ENCODE measurements at regions not wholly inside any gene's neighbourhood (a gene's known extent, or its start where the extent isn't known, plus 50 kb on each side); places are given as distances from the start of the nearest gene placed in this dataset.

- no peak overlapping the region for H3K27ac ChIP-seq (ENCODE audit: low read depth, low read length)
- no peaks in the 10 kb centered on the region for H3K27me3 ChIP-seq (ENCODE audit: control insufficient read depth in 5 of 5, insufficient read depth in 4 of 5, low read length in 5 of 5)
- H3K9me3 ChIP-seq (ENCODE audit: control insufficient read depth in 5 of 5, low read length in 5 of 5) = no peaks in the 10 kb centered on the region
- H3K4me1 ChIP-seq (ENCODE audit: control insufficient read depth in 5 of 5, insufficient read depth in 5 of 5, low read length in 5 of 5) = no peaks in the 10 kb centered on the region
- no peak overlapping the region for H3K9ac ChIP-seq (ENCODE audit: low read length in 5 of 5)
- H3K4me3 ChIP-seq (ENCODE audit: low read depth in 1 of 5, low read length in 5 of 5) = no peak overlapping the region
- H3K36me3 ChIP-seq (ENCODE audit: control insufficient read depth in 5 of 5, insufficient read depth in 5 of 5, low read length in 5 of 5) = no peaks in the 10 kb centered on the region
These were observed 768.8 kb upstream of the SLC35B3 start for GRCh38 chr6:9204171-9204570.

GRCh38 chr6:9200712-9201111 lies 765.4 kb upstream of the SLC35B3 start:
- H3K4me3 ChIP-seq (ENCODE audit: low read depth in 1 of 5, low read length in 5 of 5) = no peak overlapping the region
- H3K27me3 ChIP-seq (ENCODE audit: control insufficient read depth in 5 of 5, insufficient read depth in 4 of 5, low read length in 5 of 5) = no peaks in the 10 kb centered on the region
- H3K4me1 ChIP-seq (ENCODE audit: control insufficient read depth in 5 of 5, insufficient read depth in 5 of 5, low read length in 5 of 5) = no peaks in the 10 kb centered on the region
- no peak overlapping the region for H3K9ac ChIP-seq (ENCODE audit: low read length in 5 of 5)
- no peak overlapping the region for H3K27ac ChIP-seq (ENCODE audit: low read depth, low read length)
- no peaks in the 10 kb centered on the region for H3K36me3 ChIP-seq (ENCODE audit: control insufficient read depth in 5 of 5, insufficient read depth in 5 of 5, low read length in 5 of 5)
- H3K9me3 ChIP-seq (ENCODE audit: control insufficient read depth in 5 of 5, low read length in 5 of 5) = no peaks in the 10 kb centered on the region

GRCh38 chr6:9197726-9198125 lies 762.4 kb upstream of the SLC35B3 start:
- no peaks in the 10 kb centered on the region for H3K4me1 ChIP-seq (ENCODE audit: control insufficient read depth in 5 of 5, insufficient read depth in 5 of 5, low read length in 5 of 5)
- H3K9me3 ChIP-seq (ENCODE audit: control insufficient read depth in 5 of 5, low read length in 5 of 5) = peaks cover 0 to under 1% (median 0%) of the 10 kb centered on the region in 5 donors
- H3K27ac ChIP-seq (ENCODE audit: low read depth, low read length) = no peak overlapping the region
- H3K9ac ChIP-seq (ENCODE audit: low read length in 5 of 5) = no peak overlapping the region
- no peak overlapping the region for H3K4me3 ChIP-seq (ENCODE audit: low read depth in 1 of 5, low read length in 5 of 5)
- H3K36me3 ChIP-seq (ENCODE audit: control insufficient read depth in 5 of 5, insufficient read depth in 5 of 5, low read length in 5 of 5) = no peaks in the 10 kb centered on the region
- no peaks in the 10 kb centered on the region for H3K27me3 ChIP-seq (ENCODE audit: control insufficient read depth in 5 of 5, insufficient read depth in 4 of 5, low read length in 5 of 5)

- Histone ChIP-seq H3K27me3 (ENCODE audit: control insufficient read depth in 5 of 5, insufficient read depth in 4 of 5, low read length in 5 of 5) (no peaks in the 10 kb centered on the region), H3K27ac (ENCODE audit: low read depth, low read length) (no peak overlapping the region), H3K4me1 (ENCODE audit: control insufficient read depth in 5 of 5, insufficient read depth in 5 of 5, low read length in 5 of 5) (no peaks in the 10 kb centered on the region), H3K36me3 (ENCODE audit: control insufficient read depth in 5 of 5, insufficient read depth in 5 of 5, low read length in 5 of 5) (no peaks in the 10 kb centered on the region), H3K9me3 (ENCODE audit: control insufficient read depth in 5 of 5, low read length in 5 of 5) (peaks cover 0 to 2% (median 0%) of the 10 kb centered on the region in 5 donors), H3K4me3 (ENCODE audit: low read depth in 1 of 5, low read length in 5 of 5) (no peak overlapping the region), H3K9ac (ENCODE audit: low read length in 5 of 5) (no peak overlapping the region)
These were observed 760.0 kb upstream of the SLC35B3 start for GRCh38 chr6:9195322-9195721.

GRCh38 chr6:9192405-9192909 lies 757.1 kb upstream of the SLC35B3 start:
- Histone ChIP-seq H3K27me3 (ENCODE audit: control insufficient read depth in 5 of 5, insufficient read depth in 4 of 5, low read length in 5 of 5) (no peaks in the 10 kb centered on the region), H3K4me3 (ENCODE audit: low read depth in 1 of 5, low read length in 5 of 5) (no peak overlapping the region), H3K27ac (ENCODE audit: low read depth, low read length) (no peak overlapping the region), H3K9me3 (ENCODE audit: control insufficient read depth in 5 of 5, low read length in 5 of 5) (peaks cover 0 to 2% (median 0%) of the 10 kb centered on the region in 5 donors), H3K4me1 (ENCODE audit: control insufficient read depth in 5 of 5, insufficient read depth in 5 of 5, low read length in 5 of 5) (no peaks in the 10 kb centered on the region), H3K9ac (ENCODE audit: low read length in 5 of 5) (no peak overlapping the region), H3K36me3 (ENCODE audit: control insufficient read depth in 5 of 5, insufficient read depth in 5 of 5, low read length in 5 of 5) (no peaks in the 10 kb centered on the region)

- Histone ChIP-seq H3K27me3 (ENCODE audit: control insufficient read depth in 5 of 5, insufficient read depth in 4 of 5, low read length in 5 of 5) (no peaks in the 10 kb centered on the region), H3K9ac (ENCODE audit: low read length in 5 of 5) (no peak overlapping the region), H3K36me3 (ENCODE audit: control insufficient read depth in 5 of 5, insufficient read depth in 5 of 5, low read length in 5 of 5) (no peaks in the 10 kb centered on the region), H3K4me3 (ENCODE audit: low read depth in 1 of 5, low read length in 5 of 5) (no peak overlapping the region), H3K4me1 (ENCODE audit: control insufficient read depth in 5 of 5, insufficient read depth in 5 of 5, low read length in 5 of 5) (no peaks in the 10 kb centered on the region), H3K27ac (ENCODE audit: low read depth, low read length) (no peak overlapping the region), H3K9me3 (ENCODE audit: control insufficient read depth in 5 of 5, low read length in 5 of 5) (no peaks in the 10 kb centered on the region)
These were observed 750.8 kb upstream of the SLC35B3 start for GRCh38 chr6:9186148-9186547.

GRCh38 chr6:9178071-9178470 lies 742.7 kb upstream of the SLC35B3 start:
- no peaks in the 10 kb centered on the region for H3K36me3 ChIP-seq (ENCODE audit: control insufficient read depth in 5 of 5, insufficient read depth in 5 of 5, low read length in 5 of 5)
- no peaks in the 10 kb centered on the region for H3K9me3 ChIP-seq (ENCODE audit: control insufficient read depth in 5 of 5, low read length in 5 of 5)
- H3K27me3 ChIP-seq (ENCODE audit: control insufficient read depth in 5 of 5, insufficient read depth in 4 of 5, low read length in 5 of 5) = no peaks in the 10 kb centered on the region
- no peak overlapping the region for H3K4me3 ChIP-seq (ENCODE audit: low read depth in 1 of 5, low read length in 5 of 5)
- no peak overlapping the region for H3K27ac ChIP-seq (ENCODE audit: low read depth, low read length)
- H3K4me1 ChIP-seq (ENCODE audit: control insufficient read depth in 5 of 5, insufficient read depth in 5 of 5, low read length in 5 of 5) = no peaks in the 10 kb centered on the region
- no peak overlapping the region for H3K9ac ChIP-seq (ENCODE audit: low read length in 5 of 5)

GRCh38 chr6:9173229-9173628 lies 737.9 kb upstream of the SLC35B3 start:
- no peaks in the 10 kb centered on the region for H3K27me3 ChIP-seq (ENCODE audit: control insufficient read depth in 5 of 5, insufficient read depth in 4 of 5, low read length in 5 of 5)
- H3K9me3 ChIP-seq (ENCODE audit: control insufficient read depth in 5 of 5, low read length in 5 of 5) = peaks cover 0 to 6% (median 0%) of the 10 kb centered on the region in 5 donors
- H3K36me3 ChIP-seq (ENCODE audit: control insufficient read depth in 5 of 5, insufficient read depth in 5 of 5, low read length in 5 of 5) = no peaks in the 10 kb centered on the region
- H3K4me1 ChIP-seq (ENCODE audit: control insufficient read depth in 5 of 5, insufficient read depth in 5 of 5, low read length in 5 of 5) = no peaks in the 10 kb centered on the region
- no peak overlapping the region for H3K4me3 ChIP-seq (ENCODE audit: low read depth in 1 of 5, low read length in 5 of 5)
- no peak overlapping the region for H3K27ac ChIP-seq (ENCODE audit: low read depth, low read length)
- no peak overlapping the region for H3K9ac ChIP-seq (ENCODE audit: low read length in 5 of 5)

GRCh38 chr6:9172096-9172495 lies 736.8 kb upstream of the SLC35B3 start:
- Histone ChIP-seq H3K4me3 (ENCODE audit: low read depth in 1 of 5, low read length in 5 of 5) (no peak overlapping the region), H3K9me3 (ENCODE audit: control insufficient read depth in 5 of 5, low read length in 5 of 5) (peaks cover 0 to 6% (median 0%) of the 10 kb centered on the region in 5 donors), H3K4me1 (ENCODE audit: control insufficient read depth in 5 of 5, insufficient read depth in 5 of 5, low read length in 5 of 5) (no peaks in the 10 kb centered on the region), H3K9ac (ENCODE audit: low read length in 5 of 5) (no peak overlapping the region), H3K27ac (ENCODE audit: low read depth, low read length) (no peak overlapping the region), H3K27me3 (ENCODE audit: control insufficient read depth in 5 of 5, insufficient read depth in 4 of 5, low read length in 5 of 5) (no peaks in the 10 kb centered on the region), H3K36me3 (ENCODE audit: control insufficient read depth in 5 of 5, insufficient read depth in 5 of 5, low read length in 5 of 5) (no peaks in the 10 kb centered on the region)

- no peak overlapping the region for H3K27ac ChIP-seq (ENCODE audit: low read depth, low read length)
- no peaks in the 10 kb centered on the region for H3K27me3 ChIP-seq (ENCODE audit: control insufficient read depth in 5 of 5, insufficient read depth in 4 of 5, low read length in 5 of 5)
- peaks cover 0 to 6% (median 2%) of the 10 kb centered on the region in 5 donors for H3K9me3 ChIP-seq (ENCODE audit: control insufficient read depth in 5 of 5, low read length in 5 of 5)
- no peak overlapping the region for H3K9ac ChIP-seq (ENCODE audit: low read length in 5 of 5)
- H3K4me3 ChIP-seq (ENCODE audit: low read depth in 1 of 5, low read length in 5 of 5) = no peak overlapping the region
- no peaks in the 10 kb centered on the region for H3K4me1 ChIP-seq (ENCODE audit: control insufficient read depth in 5 of 5, insufficient read depth in 5 of 5, low read length in 5 of 5)
- H3K36me3 ChIP-seq (ENCODE audit: control insufficient read depth in 5 of 5, insufficient read depth in 5 of 5, low read length in 5 of 5) = no peaks in the 10 kb centered on the region
These were observed 733.3 kb upstream of the SLC35B3 start for GRCh38 chr6:9168669-9169068.

GRCh38 chr6:9161731-9162130 lies 726.4 kb upstream of the SLC35B3 start:
- Histone ChIP-seq H3K4me3 (ENCODE audit: low read depth in 1 of 5, low read length in 5 of 5) (no peak overlapping the region), H3K9ac (ENCODE audit: low read length in 5 of 5) (no peak overlapping the region), H3K27ac (ENCODE audit: low read depth, low read length) (no peak overlapping the region), H3K9me3 (ENCODE audit: control insufficient read depth in 5 of 5, low read length in 5 of 5) (peaks cover 0 to 11% (median 6%) of the 10 kb centered on the region in 5 donors), H3K4me1 (ENCODE audit: control insufficient read depth in 5 of 5, insufficient read depth in 5 of 5, low read length in 5 of 5) (no peaks in the 10 kb centered on the region), H3K27me3 (ENCODE audit: control insufficient read depth in 5 of 5, insufficient read depth in 4 of 5, low read length in 5 of 5) (no peaks in the 10 kb centered on the region), H3K36me3 (ENCODE audit: control insufficient read depth in 5 of 5, insufficient read depth in 5 of 5, low read length in 5 of 5) (no peaks in the 10 kb centered on the region)

Data from subcutaneous abdominal adipose tissue (tissue), 5 donors.